ENCODE measurements at regions not wholly inside any gene's neighbourhood (a gene's known extent, or its start where the extent isn't known, plus 50 kb on each side); places are given as distances from the start of the nearest gene placed in this dataset.
A peak's percentile ranks its signal among the peaks of the same experiment; 100 is the strongest.

- DNase-seq: no peak
These were observed 55.4 kb downstream of the CCER1 start for GRCh38 chr12:90899456-90900182.

- no peak for DNase-seq
These were observed 57.0 kb downstream of the CCER1 start for GRCh38 chr12:90897986-90898385.

GRCh38 chr12:90897316-90897715, 57.7 kb downstream of the CCER1 start:
- DNase-seq: no peak

- no peak for DNase-seq
These were observed 58.2 kb downstream of the CCER1 start for GRCh38 chr12:90896821-90897220.

GRCh38 chr12:90896164-90896563, 58.8 kb downstream of the CCER1 start:
- no peak for DNase-seq

- no peak for DNase-seq
These were observed 66.7 kb downstream of the CCER1 start for GRCh38 chr12:90888316-90888715.

- no peak for DNase-seq
These were observed 71.5 kb downstream of the CCER1 start for GRCh38 chr12:90883456-90883855.

GRCh38 chr12:90871726-90872096, 83.3 kb downstream of the CCER1 start:
- DNase-seq: no peak

GRCh38 chr12:90870971-90871725, 83.8 kb downstream of the CCER1 start:
- peak; percentile 19 for DNase-seq

- DNase-seq: no peak
These were observed 86.3 kb downstream of the CCER1 start for GRCh38 chr12:90868626-90869025.

GRCh38 chr12:90859591-90859990, 95.4 kb downstream of the CCER1 start:
- DNase-seq: no peak

- peak; percentile 63 for DNase-seq
These were observed 96.7 kb downstream of the CCER1 start for GRCh38 chr12:90858252-90858651.

GRCh38 chr12:90855534-90855933, 99.4 kb downstream of the CCER1 start:
- no peak for DNase-seq

GRCh38 chr12:90854136-90854689, 100.8 kb downstream of the CCER1 start:
- DNase-seq: peak; percentile 71

GRCh38 chr12:90851800-90852718, 102.9 kb downstream of the CCER1 start:
- DNase-seq: no peak

- no peak for DNase-seq
These were observed 112.5 kb downstream of the CCER1 start for GRCh38 chr12:90842477-90842876.

- no peak for DNase-seq
These were observed 113.6 kb downstream of the CCER1 start for GRCh38 chr12:90841336-90841735.

- no peak for DNase-seq
These were observed 115.6 kb downstream of the CCER1 start for GRCh38 chr12:90839346-90839745.

GRCh38 chr12:90836689-90837088, 118.3 kb downstream of the CCER1 start:
- DNase-seq: no peak

GRCh38 chr12:90833228-90833627, 121.7 kb downstream of the CCER1 start:
- DNase-seq: no peak

GRCh38 chr12:90832427-90832826, 122.5 kb downstream of the CCER1 start:
- no peak for DNase-seq

- DNase-seq: no peak
These were observed 123.3 kb downstream of the CCER1 start for GRCh38 chr12:90831712-90832111.

GRCh38 chr12:90829044-90829443, 125.9 kb downstream of the CCER1 start:
- no peak for DNase-seq

Measured in eye (tissue), 1 donor.